Spleen (tissue), 7 donors: ENCODE measurements at regions not wholly inside any gene's neighbourhood (a gene's known extent, or its start where the extent isn't known, plus 50 kb on each side); places are given as distances from the start of the nearest gene placed in this dataset.

Experiments
- POLR2A ChIP-seq, 3 donors: fragments of 450-650 bp; IDR thresholded peaks; one replicate each; pipeline ENCODE4 v1.5.1; 2017; ENCODE audit warnings: antibody characterized with exemption in 3 of 3, mild to moderate bottlenecking in 1 of 3
- POLR2AphosphoS5 ChIP-seq, 3 donors: sonication (generic); formaldehyde crosslinking; IDR thresholded peaks; one replicate each; pipeline ENCODE4 v1.5.1; 2017; ENCODE audit warnings: antibody characterized with exemption in 3 of 3
- TF ChIP-seq, protein P1 (sequence below), 11 experiments: fragments of 200-600 bp in 7 of 11; fragments of 450-650 bp in 4 of 11; sonication (generic) in 4 of 11; IDR thresholded peaks in 8 of 11; conservative IDR thresholded peaks in 3 of 11; 1 replicate in 7 of 11; 2 replicates in 4 of 11; pipeline versions ENCODE4 v1.4.0 to v1.8.0; 2016 to 2021; ENCODE audit warnings: antibody characterized with exemption in 11 of 11, inconsistent platforms in 4 of 11, mild to moderate bottlenecking in 1 of 11
- donor health status: DM: no; HTN: no; CAD: no; lungs with moderate emphysema.
- donor health status: DM: no; HTN: no; CAD: no.
- donor health status: DM: no; HTN: no; CAD: no.

DNA sequence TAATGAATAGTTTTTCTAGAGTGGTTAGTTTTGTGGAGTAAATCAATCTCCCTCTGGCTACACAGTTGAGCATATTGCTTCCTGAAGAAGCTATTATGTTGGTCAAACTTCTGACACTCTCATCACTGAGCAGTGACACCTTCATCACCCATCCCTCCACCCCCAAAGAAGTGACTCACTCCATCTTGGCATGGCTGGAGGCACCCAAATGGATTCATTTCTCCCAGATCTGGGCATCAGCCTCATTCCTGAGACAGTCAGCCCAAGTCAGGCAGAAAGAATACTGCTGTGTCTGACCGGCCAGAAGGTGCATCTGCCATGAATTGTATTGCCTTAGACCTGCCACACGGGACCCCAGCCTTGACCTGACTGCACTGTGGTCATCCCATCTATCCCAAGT is 117.0 kb upstream of the HABP2 start:
- TF ChIP-seq, protein P1, sequence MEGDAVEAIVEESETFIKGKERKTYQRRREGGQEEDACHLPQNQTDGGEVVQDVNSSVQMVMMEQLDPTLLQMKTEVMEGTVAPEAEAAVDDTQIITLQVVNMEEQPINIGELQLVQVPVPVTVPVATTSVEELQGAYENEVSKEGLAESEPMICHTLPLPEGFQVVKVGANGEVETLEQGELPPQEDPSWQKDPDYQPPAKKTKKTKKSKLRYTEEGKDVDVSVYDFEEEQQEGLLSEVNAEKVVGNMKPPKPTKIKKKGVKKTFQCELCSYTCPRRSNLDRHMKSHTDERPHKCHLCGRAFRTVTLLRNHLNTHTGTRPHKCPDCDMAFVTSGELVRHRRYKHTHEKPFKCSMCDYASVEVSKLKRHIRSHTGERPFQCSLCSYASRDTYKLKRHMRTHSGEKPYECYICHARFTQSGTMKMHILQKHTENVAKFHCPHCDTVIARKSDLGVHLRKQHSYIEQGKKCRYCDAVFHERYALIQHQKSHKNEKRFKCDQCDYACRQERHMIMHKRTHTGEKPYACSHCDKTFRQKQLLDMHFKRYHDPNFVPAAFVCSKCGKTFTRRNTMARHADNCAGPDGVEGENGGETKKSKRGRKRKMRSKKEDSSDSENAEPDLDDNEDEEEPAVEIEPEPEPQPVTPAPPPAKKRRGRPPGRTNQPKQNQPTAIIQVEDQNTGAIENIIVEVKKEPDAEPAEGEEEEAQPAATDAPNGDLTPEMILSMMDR (IDR thresholded peaks at IDR 0.05 in 8 of 11, conservative IDR thresholded peaks at IDR 0.05 in 3 of 11), result no peak
- TF ChIP-seq POLR2A (IDR thresholded peaks at IDR 0.05) (no peak), POLR2AphosphoS5 (IDR thresholded peaks at IDR 0.05) (no peak)
